ENCODE measurements at regions not wholly inside any gene's neighbourhood (a gene's known extent, or its start where the extent isn't known, plus 50 kb on each side); places are given as distances from the start of the nearest gene placed in this dataset.

DNA sequence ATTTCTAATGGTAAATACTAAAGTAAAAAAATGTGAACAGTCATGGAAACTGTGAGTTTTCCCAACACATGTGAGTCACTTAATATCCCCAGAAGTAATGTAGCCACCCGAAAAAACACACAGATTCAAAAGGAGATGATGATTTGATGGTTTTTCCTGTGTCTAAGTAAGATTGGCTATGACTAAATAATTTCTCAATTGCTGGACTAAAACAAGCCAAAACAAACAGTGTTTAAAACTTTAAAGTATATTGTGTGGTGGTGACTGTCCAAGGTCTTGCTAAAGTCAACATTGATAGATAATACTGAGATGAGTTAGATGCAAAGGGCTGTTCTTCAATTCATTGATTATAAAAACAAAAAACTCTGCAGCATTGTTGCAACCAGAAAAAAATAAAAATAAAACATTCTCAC lies 89.6 kb upstream of the SOX5 start:
- peak; percentile 66 for DNase-seq (ENCODE audit: low read depth)

GRCh38 chr12:24038211-24038997 lies 88.9 kb upstream of the SOX5 start:
- no peak for DNase-seq (ENCODE audit: low read depth)

- no peak for DNase-seq (ENCODE audit: low read depth)
Observed at GRCh38 chr12:24036438-24037216, 87.2 kb upstream of the SOX5 start.

- no peak for DNase-seq (ENCODE audit: low read depth)
Observed at GRCh38 chr12:24034894-24035293, 85.4 kb upstream of the SOX5 start.

DNA sequence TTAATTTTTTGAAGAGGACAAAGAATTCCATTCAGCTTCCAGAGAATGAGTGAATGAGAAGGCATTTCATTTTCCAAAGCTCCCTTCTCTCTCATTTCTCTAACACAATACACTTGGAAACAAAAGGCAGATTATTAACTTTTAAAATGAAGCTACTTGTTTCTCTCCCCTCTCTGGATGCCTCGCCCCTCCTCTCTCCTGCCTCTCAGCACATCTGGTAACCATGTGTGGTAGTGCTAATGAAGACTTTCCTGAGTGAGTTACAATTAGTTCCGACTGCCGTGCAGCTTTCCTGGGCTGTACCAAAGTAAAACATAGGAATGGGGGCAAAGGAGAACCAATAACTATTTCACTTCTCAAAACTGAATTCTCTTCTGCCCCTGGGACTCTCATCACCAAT lies 84.7 kb upstream of the SOX5 start:
- no peak for DNase-seq (ENCODE audit: low read depth)

- DNase-seq (ENCODE audit: low read depth) = no peak
Observed at GRCh38 chr12:24027352-24027751, 77.9 kb upstream of the SOX5 start.

DNA sequence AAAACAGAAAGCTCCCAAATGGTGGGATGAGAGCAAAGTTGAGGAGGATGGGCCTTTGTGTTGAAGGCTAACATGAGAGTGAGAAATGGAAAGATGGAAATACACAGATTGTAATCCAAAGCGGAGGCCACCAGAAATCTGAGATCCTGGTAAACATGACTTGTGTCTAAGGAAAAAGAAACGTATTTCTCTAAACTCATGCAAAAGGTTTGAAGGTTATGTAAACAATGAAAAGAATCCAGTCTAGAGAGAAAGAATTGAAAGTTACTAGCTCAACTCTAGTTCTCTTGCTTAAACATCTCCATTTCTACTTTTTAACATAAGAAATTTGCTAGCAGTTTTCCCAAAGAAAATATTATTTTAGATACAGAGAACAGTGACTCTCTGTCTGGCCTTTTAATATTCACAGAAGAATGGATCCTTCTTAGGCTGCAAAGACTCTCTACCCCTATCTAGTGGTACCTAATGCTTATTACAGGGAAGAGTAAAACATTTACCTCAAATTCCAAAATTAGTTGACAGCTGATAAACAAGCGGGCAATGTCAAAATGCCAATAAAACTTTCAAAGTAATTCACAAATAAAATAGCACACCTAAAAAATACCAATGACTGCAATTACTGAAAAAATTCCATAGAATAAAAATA lies 75.8 kb upstream of the SOX5 start:
- no peak for DNase-seq (ENCODE audit: low read depth)

GRCh38 chr12:24023081-24023480 lies 73.6 kb upstream of the SOX5 start:
- DNase-seq (ENCODE audit: low read depth) = no peak

DNA sequence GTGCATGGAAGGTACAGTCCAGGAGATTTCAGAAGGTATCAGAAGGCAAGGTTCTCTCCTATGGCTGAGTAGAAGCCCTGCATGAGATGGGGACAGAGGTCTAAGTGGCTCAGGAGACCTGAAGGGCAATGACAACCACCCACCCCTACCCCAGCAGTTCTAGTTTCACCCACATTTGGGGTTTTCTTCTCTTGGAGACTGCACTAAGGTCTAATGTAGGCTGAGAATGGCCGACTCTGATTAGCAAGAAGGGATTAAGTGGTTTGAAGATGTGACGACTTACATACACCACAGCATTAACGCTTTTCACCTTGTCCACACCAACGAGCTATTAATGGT lies 71.7 kb upstream of the SOX5 start:
- no peak for DNase-seq (ENCODE audit: low read depth)

DNA sequence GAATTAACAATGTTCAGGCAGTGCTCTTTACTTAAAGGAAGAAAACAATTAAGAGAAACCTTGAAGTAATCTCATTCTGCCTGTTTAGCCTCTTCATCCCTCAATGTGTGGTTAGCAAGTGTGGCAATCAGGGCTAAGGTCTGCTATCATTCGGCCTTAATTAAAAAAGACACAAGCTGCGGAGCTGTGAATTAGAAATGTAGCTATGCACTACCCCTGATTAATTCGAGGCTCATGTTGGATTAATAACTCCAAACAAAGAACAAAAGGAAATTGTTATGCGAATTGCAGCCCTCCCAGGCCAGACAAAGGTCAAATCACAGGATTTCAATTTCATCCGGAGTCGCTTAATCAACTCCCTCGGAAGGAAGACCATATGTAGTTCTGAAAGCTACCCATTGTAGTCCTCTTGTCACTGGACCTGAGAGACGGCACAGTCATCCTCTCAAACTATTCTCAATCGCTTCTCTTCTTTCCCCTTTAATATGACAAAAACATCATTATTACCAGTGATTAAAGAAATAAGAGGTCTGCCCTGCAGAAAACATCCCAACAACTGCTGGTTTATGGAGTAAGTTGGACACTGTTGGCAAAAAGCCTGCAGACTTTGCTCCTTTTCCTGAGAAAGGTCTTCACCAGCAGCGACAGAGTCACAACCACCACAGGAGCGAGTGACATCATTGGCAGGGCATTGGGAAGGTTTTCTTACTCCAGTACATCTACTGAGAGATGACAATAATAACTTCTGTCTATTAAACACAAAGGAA lies 71.1 kb upstream of the SOX5 start:
- DNase-seq (ENCODE audit: low read depth) = no peak

GRCh38 chr12:24015833-24016160 lies 66.3 kb upstream of the SOX5 start:
- DNase-seq (ENCODE audit: low read depth) = no peak

GRCh38 chr12:24014915-24015832 lies 65.7 kb upstream of the SOX5 start:
- no peak for DNase-seq (ENCODE audit: low read depth)

GRCh38 chr12:24014240-24014639 lies 64.8 kb upstream of the SOX5 start:
- no peak for DNase-seq (ENCODE audit: low read depth)

DNA sequence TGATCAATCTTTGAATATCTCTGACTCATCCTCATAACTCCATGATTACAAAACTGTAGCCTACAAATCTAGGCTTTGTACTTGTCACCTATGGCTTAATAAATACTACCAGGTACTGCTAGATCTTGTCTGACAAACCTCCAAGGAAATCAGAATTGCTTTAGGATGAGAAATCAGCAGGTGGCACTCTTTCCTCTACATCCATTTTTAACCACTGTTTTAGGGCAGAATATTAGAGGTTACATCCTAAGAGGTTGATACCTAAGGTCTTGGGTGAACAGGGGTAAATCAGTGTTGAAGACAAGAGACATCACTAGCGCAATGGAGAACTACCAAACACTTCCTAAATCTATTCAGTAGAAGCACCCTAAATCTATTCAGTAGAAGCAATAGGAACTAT lies 63.1 kb upstream of the SOX5 start:
- no peak for DNase-seq (ENCODE audit: low read depth)

DNA sequence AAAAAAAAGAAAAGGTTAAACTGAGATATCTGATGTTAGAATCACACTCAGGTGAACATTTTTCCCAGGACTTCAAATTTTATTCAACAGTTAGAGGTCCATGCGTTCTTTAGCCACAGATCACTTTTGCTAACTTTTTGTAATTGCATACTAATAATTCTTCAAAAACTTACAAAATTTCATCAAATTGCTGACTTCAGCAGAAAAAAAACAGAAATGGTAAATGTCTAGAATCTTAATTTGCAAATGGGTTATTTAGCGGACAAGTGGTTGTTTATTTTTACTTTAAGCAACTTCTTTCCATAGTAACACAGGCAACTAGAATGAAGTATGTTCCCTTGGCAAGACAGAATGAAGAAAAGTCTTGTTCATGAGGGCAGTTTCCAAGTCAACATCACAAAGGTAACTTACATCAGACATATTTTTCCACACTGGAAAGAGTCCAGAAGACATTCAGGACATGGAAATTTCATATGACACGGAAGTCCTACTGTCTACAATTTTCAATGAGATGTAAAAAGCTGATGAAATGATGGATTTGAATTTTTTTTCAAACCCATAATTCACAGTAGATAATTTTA lies 62.5 kb upstream of the SOX5 start:
- DNase-seq (ENCODE audit: low read depth) = no peak

GRCh38 chr12:24008166-24008565 lies 58.7 kb upstream of the SOX5 start:
- DNase-seq (ENCODE audit: low read depth) = no peak
